Retinal pigment epithelial cell (primary cell): ENCODE measurements at regions not wholly inside any gene's neighbourhood (a gene's known extent, or its start where the extent isn't known, plus 50 kb on each side); places are given as distances from the start of the nearest gene placed in this dataset.

ENCODE experiments used
- DNase-seq: peaks from one replicate; pipeline ENCODE4 v3.0.0-alpha.2; 2010; ENCODE audit warnings: low read depth
- H3K4me3 ChIP-seq: 2 replicates; pipeline ENCODE4 v1.5.1; 2011; ENCODE audit warnings: mild to moderate bottlenecking, low read length, control low read depth, moderate library complexity
- CTCF ChIP-seq: conservative IDR thresholded peaks from 2 replicates; pipeline ENCODE4 v1.5.1; 2011; ENCODE audit warnings: low read depth, low read length, control low read depth, inconsistent platforms

DNA sequence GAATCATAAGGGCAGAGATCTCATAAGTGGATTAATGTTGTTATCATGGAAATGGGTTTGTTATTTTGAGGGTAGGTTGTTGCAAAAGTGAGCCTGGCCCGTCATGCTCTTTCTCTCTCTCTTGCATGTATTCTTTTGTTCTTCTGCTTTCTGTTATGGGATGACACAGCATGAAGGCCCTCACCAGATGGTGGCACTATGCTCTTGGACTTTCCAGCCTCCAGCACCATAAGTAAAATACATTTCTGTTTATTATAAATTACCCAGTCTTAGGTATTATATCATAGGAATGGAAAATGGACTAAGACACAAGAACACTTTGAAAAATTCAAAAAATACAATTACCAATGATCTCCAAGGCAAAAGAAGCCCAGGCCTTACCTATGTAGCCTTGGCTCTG is 676.1 kb downstream of the PTPRU start:
- TF ChIP-seq CTCF: peak; percentile 43
- no peak for DNase-seq
- H3K4me3 ChIP-seq: no peak overlapping the region

DNA sequence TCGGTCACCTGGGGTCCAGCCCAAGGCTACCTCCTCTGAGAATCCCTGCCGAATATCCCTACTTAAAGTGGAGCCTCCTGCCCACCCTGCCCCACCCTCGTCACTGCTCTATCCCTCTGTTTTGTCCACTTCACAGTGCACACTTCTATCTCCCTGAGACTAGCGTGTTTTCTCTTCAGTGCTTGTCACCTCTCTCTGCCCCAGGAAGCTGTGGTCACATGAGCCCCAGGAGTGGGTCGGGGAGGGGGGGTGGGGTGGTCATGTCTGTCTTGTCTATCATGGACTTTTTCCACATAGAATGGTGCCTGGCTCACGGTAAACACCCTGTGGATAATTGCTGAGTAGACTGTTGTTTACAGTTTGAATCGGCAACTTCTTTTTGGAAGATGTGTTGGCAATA is 673.6 kb downstream of the PTPRU start:
- no peak for TF ChIP-seq CTCF
- no peak for DNase-seq
- H3K4me3 ChIP-seq: no peak overlapping the region

DNA sequence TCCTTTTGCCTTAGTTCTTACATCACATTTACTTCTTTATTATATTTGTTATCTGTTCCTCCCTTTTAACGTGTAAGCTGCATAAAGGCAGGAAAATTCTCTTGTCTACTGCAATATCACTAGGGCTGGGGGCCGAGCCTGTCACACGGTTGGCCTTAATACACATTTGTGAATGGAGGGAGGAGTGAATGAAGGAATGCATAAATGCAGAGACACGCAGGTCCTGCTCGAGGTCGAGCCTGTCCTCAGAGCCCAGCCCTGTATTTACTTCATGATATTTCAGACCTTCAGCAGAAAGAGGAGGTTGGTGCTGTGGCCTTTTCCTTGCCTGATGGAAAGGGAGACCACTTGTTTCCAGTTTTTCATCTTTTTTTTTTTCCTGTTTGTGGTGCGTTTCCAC is 671.3 kb downstream of the PTPRU start:
- no peak overlapping the region for H3K4me3 ChIP-seq
- DNase-seq: no peak
- TF ChIP-seq CTCF: no peak

DNA sequence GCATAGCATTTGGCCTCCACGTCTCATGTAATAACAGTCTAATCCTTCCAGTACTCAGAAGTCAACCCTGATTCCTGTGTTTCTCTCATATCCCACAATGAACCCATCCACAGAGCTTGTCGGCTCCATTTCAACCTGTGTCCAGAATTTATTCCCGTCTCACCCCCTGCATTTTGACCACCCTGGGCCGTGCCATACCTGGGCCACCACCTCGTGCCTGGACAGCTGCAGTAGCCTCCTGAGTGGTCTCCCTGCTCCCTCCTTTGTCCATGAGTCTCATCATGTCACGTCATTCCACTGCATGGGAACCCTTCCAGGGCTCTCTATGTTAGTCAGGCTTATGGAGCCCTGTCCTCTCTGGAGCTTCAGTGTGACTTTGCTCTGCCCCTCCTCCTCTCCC is 670.6 kb downstream of the PTPRU start:
- TF ChIP-seq CTCF: no peak
- DNase-seq: no peak
- no peak overlapping the region for H3K4me3 ChIP-seq

GRCh38 chr1:29903548-29904166 is 667.3 kb downstream of the PTPRU start:
- no peak overlapping the region for H3K4me3 ChIP-seq
- TF ChIP-seq CTCF: no peak
- no peak for DNase-seq

GRCh38 chr1:29901624-29902325 is 665.5 kb downstream of the PTPRU start:
- no peak for DNase-seq
- no peak overlapping the region for H3K4me3 ChIP-seq
- TF ChIP-seq CTCF: no peak

DNA sequence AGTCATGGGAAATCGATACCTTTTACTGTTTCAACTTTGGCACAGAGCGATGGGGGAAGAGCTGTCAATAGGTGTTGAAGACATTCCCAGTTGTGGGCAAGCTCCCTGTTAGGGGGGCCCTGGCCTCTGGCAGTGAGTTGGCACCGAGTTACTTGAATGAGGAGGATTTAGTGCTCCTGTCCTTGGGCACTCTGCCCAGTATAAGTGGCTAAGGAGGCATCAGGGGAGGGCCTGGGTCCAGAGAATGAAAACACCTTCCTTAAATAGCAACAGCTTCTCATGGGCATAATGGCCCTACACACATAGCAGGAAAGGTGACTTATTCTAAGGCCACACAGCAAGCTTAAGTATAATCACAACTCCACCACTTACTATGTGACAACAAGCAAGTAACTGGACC is 664.4 kb downstream of the PTPRU start:
- no peak for DNase-seq
- no peak for TF ChIP-seq CTCF
- no peak overlapping the region for H3K4me3 ChIP-seq
